Lower leg skin (tissue), 3 donors: ENCODE measurements at regions not wholly inside any gene's neighbourhood (a gene's known extent, or its start where the extent isn't known, plus 50 kb on each side); places are given as distances from the start of the nearest gene placed in this dataset.

ENCODE experiments used
- POLR2A ChIP-seq, 2 donors: fragments of 450-650 bp; IDR thresholded peaks; one replicate each; pipeline ENCODE4 v1.6.1; 2016 to 2017; ENCODE audit warnings: antibody characterized with exemption in 2 of 2, mild to moderate bottlenecking in 1 of 2, moderate library complexity in 1 of 2
- TF ChIP-seq, protein P1 (sequence below), 3 donors: fragments of 450-650 bp; IDR thresholded peaks; one replicate each; pipeline ENCODE4 v1.5.1; 2016; ENCODE audit warnings: antibody characterized with exemption in 3 of 3, mild to moderate bottlenecking in 3 of 3, moderate library complexity in 2 of 3

- TF ChIP-seq, protein P1, sequence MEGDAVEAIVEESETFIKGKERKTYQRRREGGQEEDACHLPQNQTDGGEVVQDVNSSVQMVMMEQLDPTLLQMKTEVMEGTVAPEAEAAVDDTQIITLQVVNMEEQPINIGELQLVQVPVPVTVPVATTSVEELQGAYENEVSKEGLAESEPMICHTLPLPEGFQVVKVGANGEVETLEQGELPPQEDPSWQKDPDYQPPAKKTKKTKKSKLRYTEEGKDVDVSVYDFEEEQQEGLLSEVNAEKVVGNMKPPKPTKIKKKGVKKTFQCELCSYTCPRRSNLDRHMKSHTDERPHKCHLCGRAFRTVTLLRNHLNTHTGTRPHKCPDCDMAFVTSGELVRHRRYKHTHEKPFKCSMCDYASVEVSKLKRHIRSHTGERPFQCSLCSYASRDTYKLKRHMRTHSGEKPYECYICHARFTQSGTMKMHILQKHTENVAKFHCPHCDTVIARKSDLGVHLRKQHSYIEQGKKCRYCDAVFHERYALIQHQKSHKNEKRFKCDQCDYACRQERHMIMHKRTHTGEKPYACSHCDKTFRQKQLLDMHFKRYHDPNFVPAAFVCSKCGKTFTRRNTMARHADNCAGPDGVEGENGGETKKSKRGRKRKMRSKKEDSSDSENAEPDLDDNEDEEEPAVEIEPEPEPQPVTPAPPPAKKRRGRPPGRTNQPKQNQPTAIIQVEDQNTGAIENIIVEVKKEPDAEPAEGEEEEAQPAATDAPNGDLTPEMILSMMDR (IDR thresholded peaks at IDR 0.05), result no peak
- TF ChIP-seq POLR2A (IDR thresholded peaks at IDR 0.05), result no peak
Measured at GRCh38 chr11:123264431-123264780, 69.4 kb upstream of the CLMP start.
